ENCODE measurements at regions not wholly inside any gene's neighbourhood (a gene's known extent, or its start where the extent isn't known, plus 50 kb on each side); places are given as distances from the start of the nearest gene placed in this dataset.

GRCh38 chr3:22981861-22982260, 221.3 kb upstream of the UBE2E2 start:
- H3K9me3 ChIP-seq (ENCODE audit: control insufficient read depth, low read length, poor library complexity, severe bottlenecking) = no peaks in the 10 kb centered on the region
- Mint-ChIP-seq H3K4me3 (no peak overlapping the region), H3K36me3 (ENCODE audit: low read depth) (no peaks in the 10 kb centered on the region), H3K27me3 (no peaks in the 10 kb centered on the region), H3K27ac (no peak overlapping the region), H3K4me1 (peaks cover 4% of the 10 kb centered on the region)
- no peak for DNase-seq
- no peak for ATAC-seq

GRCh38 chr3:22982981-22983587, 220.0 kb upstream of the UBE2E2 start:
- DNase-seq (no peak), ATAC-seq (no peak)
- no peaks in the 10 kb centered on the region for H3K36me3 Mint-ChIP-seq (ENCODE audit: low read depth)
- H3K9me3 ChIP-seq (ENCODE audit: control insufficient read depth, low read length, poor library complexity, severe bottlenecking) = no peaks in the 10 kb centered on the region
- no peaks in the 10 kb centered on the region for H3K27me3 Mint-ChIP-seq
- H3K4me1 Mint-ChIP-seq = no peaks in the 10 kb centered on the region
- H3K4me3 Mint-ChIP-seq = no peak overlapping the region
- no peak overlapping the region for H3K27ac Mint-ChIP-seq

GRCh38 chr3:22986958-22987357, 216.2 kb upstream of the UBE2E2 start:
- ATAC-seq = no peak
- Mint-ChIP-seq H3K27ac (no peak overlapping the region), H3K4me3 (no peak overlapping the region), H3K36me3 (ENCODE audit: low read depth) (no peaks in the 10 kb centered on the region), H3K27me3 (no peaks in the 10 kb centered on the region), H3K4me1 (no peaks in the 10 kb centered on the region)
- H3K9me3 ChIP-seq (ENCODE audit: control insufficient read depth, low read length, poor library complexity, severe bottlenecking) = no peaks in the 10 kb centered on the region
- no peak for DNase-seq

GRCh38 chr3:22988566-22988965, 214.6 kb upstream of the UBE2E2 start:
- H3K9me3 ChIP-seq (ENCODE audit: control insufficient read depth, low read length, poor library complexity, severe bottlenecking) = no peaks in the 10 kb centered on the region
- ATAC-seq (no peak), DNase-seq (no peak)
- Mint-ChIP-seq H3K36me3 (ENCODE audit: low read depth) (no peaks in the 10 kb centered on the region), H3K27me3 (no peaks in the 10 kb centered on the region), H3K4me3 (no peak overlapping the region), H3K27ac (no peak overlapping the region), H3K4me1 (no peaks in the 10 kb centered on the region)

- no peak overlapping the region for H3K27ac Mint-ChIP-seq
Measured at GRCh38 chr3:22989716-22990115, 213.4 kb upstream of the UBE2E2 start.

GRCh38 chr3:22990291-22991200, 212.6 kb upstream of the UBE2E2 start:
- no peak overlapping the region for H3K27ac Mint-ChIP-seq
- ATAC-seq (no peak), DNase-seq (no peak)
- no peaks in the 10 kb centered on the region for H3K9me3 ChIP-seq (ENCODE audit: control insufficient read depth, low read length, poor library complexity, severe bottlenecking)
- H3K36me3 Mint-ChIP-seq (ENCODE audit: low read depth) = no peaks in the 10 kb centered on the region
- H3K27me3 Mint-ChIP-seq = no peaks in the 10 kb centered on the region
- no peaks in the 10 kb centered on the region for H3K4me1 Mint-ChIP-seq
- no peak overlapping the region for H3K4me3 Mint-ChIP-seq

More at GRCh38 chr3:22989716-22990115, 213.4 kb upstream of the UBE2E2 start:
- no peaks in the 10 kb centered on the region for H3K4me1 Mint-ChIP-seq
- no peaks in the 10 kb centered on the region for H3K27me3 Mint-ChIP-seq
- DNase-seq (no peak), ATAC-seq (no peak)
- no peak overlapping the region for H3K4me3 Mint-ChIP-seq
- no peaks in the 10 kb centered on the region for H3K9me3 ChIP-seq (ENCODE audit: control insufficient read depth, low read length, poor library complexity, severe bottlenecking)
- no peaks in the 10 kb centered on the region for H3K36me3 Mint-ChIP-seq (ENCODE audit: low read depth)

- Mint-ChIP-seq H3K4me3 (no peak overlapping the region), H3K36me3 (ENCODE audit: low read depth) (no peaks in the 10 kb centered on the region), H3K27ac (no peak overlapping the region), H3K27me3 (no peaks in the 10 kb centered on the region), H3K4me1 (no peaks in the 10 kb centered on the region)
- ATAC-seq (no peak), DNase-seq (no peak)
- H3K9me3 ChIP-seq (ENCODE audit: control insufficient read depth, low read length, poor library complexity, severe bottlenecking) = no peaks in the 10 kb centered on the region
Measured at GRCh38 chr3:22994781-22995180, 208.3 kb upstream of the UBE2E2 start.

GRCh38 chr3:22996920-22997571, 206.1 kb upstream of the UBE2E2 start:
- ATAC-seq (no peak), DNase-seq (no peak)
- Mint-ChIP-seq H3K27me3 (no peaks in the 10 kb centered on the region), H3K4me1 (no peaks in the 10 kb centered on the region), H3K4me3 (no peak overlapping the region), H3K36me3 (ENCODE audit: low read depth) (no peaks in the 10 kb centered on the region), H3K27ac (no peak overlapping the region)
- no peaks in the 10 kb centered on the region for H3K9me3 ChIP-seq (ENCODE audit: control insufficient read depth, low read length, poor library complexity, severe bottlenecking)

GRCh38 chr3:23000371-23000770, 202.8 kb upstream of the UBE2E2 start:
- no peaks in the 10 kb centered on the region for H3K9me3 ChIP-seq (ENCODE audit: control insufficient read depth, low read length, poor library complexity, severe bottlenecking)
- Mint-ChIP-seq H3K36me3 (ENCODE audit: low read depth) (no peaks in the 10 kb centered on the region), H3K4me1 (no peaks in the 10 kb centered on the region), H3K27ac (no peak overlapping the region), H3K27me3 (no peaks in the 10 kb centered on the region), H3K4me3 (no peak overlapping the region)
- no peak for DNase-seq
- ATAC-seq = no peak

- no peaks in the 10 kb centered on the region for H3K9me3 ChIP-seq (ENCODE audit: control insufficient read depth, low read length, poor library complexity, severe bottlenecking)
- no peak overlapping the region for H3K27ac Mint-ChIP-seq
- DNase-seq = no peak
- no peak overlapping the region for H3K4me3 Mint-ChIP-seq
- ATAC-seq = no peak
- no peaks in the 10 kb centered on the region for H3K36me3 Mint-ChIP-seq (ENCODE audit: low read depth)
- H3K27me3 Mint-ChIP-seq = no peaks in the 10 kb centered on the region
- no peaks in the 10 kb centered on the region for H3K4me1 Mint-ChIP-seq
Measured at GRCh38 chr3:23002151-23002550, 201.0 kb upstream of the UBE2E2 start.

GRCh38 chr3:23002836-23003732, 200.0 kb upstream of the UBE2E2 start:
- H3K9me3 ChIP-seq (ENCODE audit: control insufficient read depth, low read length, poor library complexity, severe bottlenecking) = no peaks in the 10 kb centered on the region
- Mint-ChIP-seq H3K4me3 (no peak overlapping the region), H3K27me3 (no peaks in the 10 kb centered on the region), H3K4me1 (no peaks in the 10 kb centered on the region), H3K36me3 (ENCODE audit: low read depth) (no peaks in the 10 kb centered on the region), H3K27ac (no peak overlapping the region)
- no peak for ATAC-seq
- no peak for DNase-seq

GRCh38 chr3:23003733-23004046, 199.4 kb upstream of the UBE2E2 start:
- Mint-ChIP-seq H3K4me1 (no peaks in the 10 kb centered on the region), H3K27ac (no peak overlapping the region), H3K27me3 (no peaks in the 10 kb centered on the region), H3K36me3 (ENCODE audit: low read depth) (no peaks in the 10 kb centered on the region), H3K4me3 (no peak overlapping the region)
- DNase-seq = no peak
- no peak for ATAC-seq
- H3K9me3 ChIP-seq (ENCODE audit: control insufficient read depth, low read length, poor library complexity, severe bottlenecking) = no peaks in the 10 kb centered on the region

- Mint-ChIP-seq H3K27me3 (no peaks in the 10 kb centered on the region), H3K4me1 (no peaks in the 10 kb centered on the region), H3K27ac (no peak overlapping the region), H3K36me3 (ENCODE audit: low read depth) (no peaks in the 10 kb centered on the region), H3K4me3 (no peak overlapping the region)
- H3K9me3 ChIP-seq (ENCODE audit: control insufficient read depth, low read length, poor library complexity, severe bottlenecking) = no peaks in the 10 kb centered on the region
- DNase-seq (no peak), ATAC-seq (no peak)
Measured at GRCh38 chr3:23004971-23005370, 198.2 kb upstream of the UBE2E2 start.

Data from T-helper 17 cell (primary cell).